ENCODE measurements at regions not wholly inside any gene's neighbourhood (a gene's known extent, or its start where the extent isn't known, plus 50 kb on each side); places are given as distances from the start of the nearest gene placed in this dataset.

DNA sequence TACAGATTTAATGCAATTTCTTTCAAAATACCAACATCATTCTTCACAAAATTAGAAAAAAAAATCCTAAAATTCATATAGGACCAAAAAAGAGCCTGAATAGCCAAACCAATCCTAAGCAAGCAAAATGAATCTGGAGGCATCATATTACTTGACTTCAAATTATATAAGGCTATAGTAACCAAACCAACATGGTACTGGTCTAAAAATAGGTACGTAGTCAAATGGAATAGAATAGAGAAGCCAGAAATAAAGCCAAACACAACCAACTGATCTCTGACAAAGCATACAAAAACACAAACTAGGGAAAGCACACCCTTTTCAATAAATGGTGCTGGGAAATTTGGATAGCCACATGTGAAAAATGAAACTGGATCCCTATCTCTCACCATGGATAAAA, 112.3 kb upstream of the TSPAN2 start:
- ATAC-seq (ENCODE audit: low read depth): no peak
- Mint-ChIP-seq H3K27me3 (peaks cover 8% of the 10 kb centered on the region), H3K9me3 (ENCODE audit: insufficient read depth) (peaks cover 5% of the 10 kb centered on the region), H3K4me3 (no peak overlapping the region), H3K4me1 (no peaks in the 10 kb centered on the region), H3K27ac (no peak overlapping the region)
- no peaks in the 10 kb centered on the region for H3K4me1 ChIP-seq (ENCODE audit: control insufficient read depth in 2 of 2, insufficient read depth in 2 of 2, low read length in 2 of 2)
- H3K27ac ChIP-seq (ENCODE audit: low read length in 2 of 2): no peak overlapping the region
- H4K20me1 ChIP-seq (ENCODE audit: control insufficient read depth, insufficient read depth, low read length, poor library complexity, severe bottlenecking): no peaks in the 10 kb centered on the region
- intact Hi-C loops (cut with micrococcal nuclease): no loop called here
- ChIA-PET POLR2A (no interaction called here), CTCF (no interaction called here)
- no peaks in the 10 kb centered on the region for H3K79me2 ChIP-seq (ENCODE audit: control insufficient read depth, insufficient read depth, low read length)
- H3K36me3 ChIP-seq (replicated peaks in 1 of 2; ENCODE audit: control extremely low read depth in 1 of 2, control insufficient read depth in 1 of 2, extremely low read depth in 1 of 2, insufficient read depth in 2 of 2, low read length in 1 of 2): no peaks in the 10 kb centered on the region
- H3K27me3 ChIP-seq (replicated peaks in 1 of 4; ENCODE audit: control extremely low read depth in 1 of 4, control insufficient read depth in 3 of 4, insufficient read depth in 4 of 4, low read length in 3 of 4): no peaks in the 10 kb centered on the region
- no peak overlapping the region for H3K9ac ChIP-seq (ENCODE audit: low read length)
- H3K4me3 ChIP-seq (ENCODE audit: control extremely low read depth in 1 of 5, extremely low read depth in 1 of 5, insufficient read depth in 1 of 5, low read depth in 2 of 5, low read length in 4 of 5): no peak overlapping the region
- no peak for TF ChIP-seq EZH2 (IDR thresholded peaks at IDR 0.05; ENCODE audit: borderline replicate concordance, insufficient read depth, low read depth, low read length, poor library complexity, severe bottlenecking)
- TF ChIP-seq, protein P1, sequence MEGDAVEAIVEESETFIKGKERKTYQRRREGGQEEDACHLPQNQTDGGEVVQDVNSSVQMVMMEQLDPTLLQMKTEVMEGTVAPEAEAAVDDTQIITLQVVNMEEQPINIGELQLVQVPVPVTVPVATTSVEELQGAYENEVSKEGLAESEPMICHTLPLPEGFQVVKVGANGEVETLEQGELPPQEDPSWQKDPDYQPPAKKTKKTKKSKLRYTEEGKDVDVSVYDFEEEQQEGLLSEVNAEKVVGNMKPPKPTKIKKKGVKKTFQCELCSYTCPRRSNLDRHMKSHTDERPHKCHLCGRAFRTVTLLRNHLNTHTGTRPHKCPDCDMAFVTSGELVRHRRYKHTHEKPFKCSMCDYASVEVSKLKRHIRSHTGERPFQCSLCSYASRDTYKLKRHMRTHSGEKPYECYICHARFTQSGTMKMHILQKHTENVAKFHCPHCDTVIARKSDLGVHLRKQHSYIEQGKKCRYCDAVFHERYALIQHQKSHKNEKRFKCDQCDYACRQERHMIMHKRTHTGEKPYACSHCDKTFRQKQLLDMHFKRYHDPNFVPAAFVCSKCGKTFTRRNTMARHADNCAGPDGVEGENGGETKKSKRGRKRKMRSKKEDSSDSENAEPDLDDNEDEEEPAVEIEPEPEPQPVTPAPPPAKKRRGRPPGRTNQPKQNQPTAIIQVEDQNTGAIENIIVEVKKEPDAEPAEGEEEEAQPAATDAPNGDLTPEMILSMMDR (IDR thresholded peaks at IDR 0.05): no peak
- DNase-seq: no peak
- no peak overlapping the region for H2AFZ ChIP-seq (ENCODE audit: insufficient read depth, low read depth, low read length, poor library complexity, severe bottlenecking)
- no peak overlapping the region for H3K4me2 ChIP-seq (replicated peaks; ENCODE audit: low read depth, low read length, poor library complexity, severe bottlenecking)
- WGBS (ENCODE audit: insufficient coverage): no CpG with 5 or more reads among the region's 1 CpG
- H3K9me3 ChIP-seq (ENCODE audit: control extremely low read depth in 1 of 3, control insufficient read depth in 2 of 3, insufficient read depth in 1 of 3, low read length in 2 of 3): no peaks in the 10 kb centered on the region

DNA sequence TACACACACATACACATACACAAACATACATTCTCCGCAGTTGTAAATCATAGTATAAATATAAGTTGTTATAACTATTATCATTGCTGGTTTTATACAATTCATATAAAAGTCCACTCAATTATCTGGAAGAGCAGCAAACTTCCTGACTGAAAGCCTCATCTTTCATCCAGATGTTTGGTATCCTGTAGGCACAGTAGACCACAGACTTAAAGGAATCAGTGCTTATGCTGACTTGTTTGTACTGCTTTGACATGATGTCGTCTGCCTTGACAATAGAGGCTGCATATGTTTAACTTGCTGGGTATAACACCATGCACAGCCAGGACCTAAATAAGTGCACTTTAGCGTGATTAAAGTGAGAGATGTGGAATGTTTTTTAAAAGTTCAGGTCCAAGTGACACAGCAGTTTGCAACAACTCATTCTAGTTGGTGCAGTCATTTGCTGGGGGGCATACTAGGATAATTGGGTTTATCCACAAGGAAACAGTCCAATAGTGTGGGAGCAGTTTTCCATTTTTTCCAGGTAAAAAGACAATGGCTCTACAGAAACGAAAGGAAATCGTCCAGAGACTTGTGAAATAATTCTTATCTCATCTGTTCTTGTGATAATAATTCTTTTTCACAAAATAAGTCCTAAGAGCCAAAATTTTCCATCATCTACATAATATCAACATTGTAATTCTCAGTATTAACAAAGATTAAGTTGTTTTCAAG, 110.3 kb upstream of the TSPAN2 start:
- no peak overlapping the region for H3K4me3 Mint-ChIP-seq
- DNase-seq (no peak), ATAC-seq (ENCODE audit: low read depth) (no peak)
- Histone ChIP-seq H4K20me1 (ENCODE audit: control insufficient read depth, insufficient read depth, low read length, poor library complexity, severe bottlenecking) (no peaks in the 10 kb centered on the region), H3K9me3 (ENCODE audit: control extremely low read depth in 1 of 3, control insufficient read depth in 2 of 3, insufficient read depth in 1 of 3, low read length in 2 of 3) (no peaks in the 10 kb centered on the region), H3K4me3 (ENCODE audit: control extremely low read depth in 1 of 5, extremely low read depth in 1 of 5, insufficient read depth in 1 of 5, low read depth in 2 of 5, low read length in 4 of 5) (no peak overlapping the region), H3K9ac (ENCODE audit: low read length) (no peak overlapping the region), H2AFZ (ENCODE audit: insufficient read depth, low read depth, low read length, poor library complexity, severe bottlenecking) (no peak overlapping the region), H3K27me3 (replicated peaks in 1 of 4; ENCODE audit: control extremely low read depth in 1 of 4, control insufficient read depth in 3 of 4, insufficient read depth in 4 of 4, low read length in 3 of 4) (no peaks in the 10 kb centered on the region), H3K4me2 (replicated peaks; ENCODE audit: low read depth, low read length, poor library complexity, severe bottlenecking) (no peak overlapping the region), H3K27ac (ENCODE audit: low read length in 2 of 2) (no peak overlapping the region), H3K79me2 (ENCODE audit: control insufficient read depth, insufficient read depth, low read length) (no peaks in the 10 kb centered on the region), H3K4me1 (ENCODE audit: control insufficient read depth in 2 of 2, insufficient read depth in 2 of 2, low read length in 2 of 2) (no peaks in the 10 kb centered on the region), H3K36me3 (replicated peaks in 1 of 2; ENCODE audit: control extremely low read depth in 1 of 2, control insufficient read depth in 1 of 2, extremely low read depth in 1 of 2, insufficient read depth in 2 of 2, low read length in 1 of 2) (no peaks in the 10 kb centered on the region)
- peaks cover 8% of the 10 kb centered on the region for H3K27me3 Mint-ChIP-seq
- peaks cover 5% of the 10 kb centered on the region for H3K9me3 Mint-ChIP-seq (ENCODE audit: insufficient read depth)
- intact Hi-C loops (cut with micrococcal nuclease): no loop called here
- ChIA-PET POLR2A (no interaction called here), CTCF (no interaction called here)
- 86% methylated on average over 2 of the region's 5 CpGs for WGBS (ENCODE audit: insufficient coverage)
- no peak overlapping the region for H3K27ac Mint-ChIP-seq
- H3K4me1 Mint-ChIP-seq: no peaks in the 10 kb centered on the region
- TF ChIP-seq EZH2 (IDR thresholded peaks at IDR 0.05; ENCODE audit: borderline replicate concordance, insufficient read depth, low read depth, low read length, poor library complexity, severe bottlenecking): no peak
- TF ChIP-seq, protein P1 (IDR thresholded peaks at IDR 0.05): no peak

Data from B cell (primary cell).